Right atrium auricular region (tissue), 2 donors: ENCODE measurements at regions not wholly inside any gene's neighbourhood (a gene's known extent, or its start where the extent isn't known, plus 50 kb on each side); places are given as distances from the start of the nearest gene placed in this dataset.

ENCODE experiments used
- DNase-seq: peaks from one replicate; pipeline ENCODE4 v3.0.0-alpha.2; 2019; ENCODE audit warnings: low spot score
- H3K27ac ChIP-seq, 2 donors: fragments of 200-600 bp; sonication (generic); 1 replicate in 1 of 2; 2 replicates in 1 of 2; pipeline ENCODE4 v1.5.1; 2016 to 2019
- H3K27me3 ChIP-seq, 2 donors: fragments of 200-600 bp; sonication (generic); one replicate each; pipeline versions ENCODE4 v1.5.1 to v1.6.0; 2017 to 2019
- H3K36me3 ChIP-seq: fragments of 200-600 bp; sonication (generic); one replicate; pipeline ENCODE4 v1.5.1; 2016
- H3K4me1 ChIP-seq, 2 donors: fragments of 200-600 bp; sonication (generic); one replicate each; pipeline versions ENCODE4 v1.5.1 to v1.6.0; 2017 to 2019
- H3K4me3 ChIP-seq, 2 donors: fragments of 200-600 bp; sonication (generic); 1 replicate in 1 of 2; 2 replicates in 1 of 2; pipeline ENCODE4 v1.5.1; 2017 to 2019; ENCODE audit warnings: mild to moderate bottlenecking in 1 of 2, moderate library complexity in 1 of 2
- H3K9me3 ChIP-seq, 2 donors: fragments of 200-600 bp; sonication (generic); one replicate each; pipeline ENCODE4 v1.5.1; 2019
- CTCF ChIP-seq, 2 donors: fragments of 200-600 bp; sonication (generic); IDR thresholded peaks; one replicate each; pipeline ENCODE4 v1.5.1; 2019; ENCODE audit warnings: antibody characterized with exemption in 2 of 2

- Histone ChIP-seq H3K9me3 (no peaks in the 10 kb centered on the region), H3K27ac (no peak overlapping the region), H3K27me3 (no peaks in the 10 kb centered on the region), H3K4me3 (no peak overlapping the region), H3K4me1 (no peaks in the 10 kb centered on the region), H3K36me3 (no peaks in the 10 kb centered on the region)
- DNase-seq = no peak
- TF ChIP-seq CTCF (IDR thresholded peaks at IDR 0.05) = no peak
Observed at GRCh38 chr18:41324020-41324791, 630.8 kb upstream of the PIK3C3 start.

GRCh38 chr18:41323044-41323443 is 632.0 kb upstream of the PIK3C3 start:
- no peaks in the 10 kb centered on the region for H3K36me3 ChIP-seq

GRCh38 chr18:41320100-41320499 is 634.9 kb upstream of the PIK3C3 start:
- Histone ChIP-seq H3K9me3 (no peaks in the 10 kb centered on the region), H3K27me3 (no peaks in the 10 kb centered on the region), H3K4me3 (no peak overlapping the region), H3K36me3 (no peaks in the 10 kb centered on the region), H3K4me1 (no peaks in the 10 kb centered on the region), H3K27ac (no peak overlapping the region)
- DNase-seq = no peak
- TF ChIP-seq CTCF (IDR thresholded peaks at IDR 0.05) = no peak

More at GRCh38 chr18:41323044-41323443, 632.0 kb upstream of the PIK3C3 start:
- TF ChIP-seq CTCF (IDR thresholded peaks at IDR 0.05) = no peak
- H3K27ac ChIP-seq = no peak overlapping the region
- H3K4me3 ChIP-seq = no peak overlapping the region
- H3K9me3 ChIP-seq = no peaks in the 10 kb centered on the region
- no peak for DNase-seq
- no peaks in the 10 kb centered on the region for H3K27me3 ChIP-seq
- H3K4me1 ChIP-seq = no peaks in the 10 kb centered on the region

GRCh38 chr18:41315134-41315533 is 639.9 kb upstream of the PIK3C3 start:
- Histone ChIP-seq H3K36me3 (no peaks in the 10 kb centered on the region), H3K27ac (no peak overlapping the region), H3K4me1 (no peaks in the 10 kb centered on the region), H3K9me3 (peaks cover 0 to 7% of the 10 kb centered on the region in 2 donors), H3K4me3 (no peak overlapping the region), H3K27me3 (no peaks in the 10 kb centered on the region)
- DNase-seq = no peak
- no peak for TF ChIP-seq CTCF (IDR thresholded peaks at IDR 0.05)

- Histone ChIP-seq H3K4me1 (no peaks in the 10 kb centered on the region), H3K9me3 (peaks cover 0 to 7% of the 10 kb centered on the region in 2 donors), H3K27me3 (no peaks in the 10 kb centered on the region), H3K27ac (no peak overlapping the region), H3K36me3 (no peaks in the 10 kb centered on the region), H3K4me3 (no peak overlapping the region)
- no peak for TF ChIP-seq CTCF (IDR thresholded peaks at IDR 0.05)
- no peak for DNase-seq
Observed at GRCh38 chr18:41311571-41312547, 643.2 kb upstream of the PIK3C3 start.
